ENCODE measurements at regions not wholly inside any gene's neighbourhood (a gene's known extent, or its start where the extent isn't known, plus 50 kb on each side); places are given as distances from the start of the nearest gene placed in this dataset.

GRCh38 chr7:156533420-156533819 lies 107.2 kb upstream of the RNF32 start:
- TF ChIP-seq EP300 (IDR thresholded peaks at IDR 0.05) (no peak), CTCF (IDR thresholded peaks at IDR 0.05) (no peak), POLR2A (IDR thresholded peaks at IDR 0.05) (no peak)

Data from ovary (tissue), 3 donors.